Tibial nerve (tissue), 4 donors: ENCODE measurements at regions not wholly inside any gene's neighbourhood (a gene's known extent, or its start where the extent isn't known, plus 50 kb on each side); places are given as distances from the start of the nearest gene placed in this dataset.

ENCODE experiments used
- EP300 ChIP-seq, 2 donors: sonication (generic); formaldehyde crosslinking; IDR thresholded peaks; one replicate each; pipeline ENCODE4 v1.6.1; 2017; ENCODE audit warnings: antibody characterized with exemption in 2 of 2, mild to moderate bottlenecking in 1 of 2
- POLR2A ChIP-seq, 2 donors: fragments of 450-650 bp; IDR thresholded peaks; one replicate each; pipeline ENCODE4 v1.6.1; 2017; ENCODE audit warnings: antibody characterized with exemption in 2 of 2, mild to moderate bottlenecking in 2 of 2, moderate library complexity in 2 of 2
- TF ChIP-seq, protein P1 (sequence below), 5 experiments: fragments of 200-600 bp in 3 of 5; fragments of 450-650 bp in 2 of 5; sonication (generic) in 3 of 5; IDR thresholded peaks; one replicate each; pipeline ENCODE4 v1.5.1; 2016 to 2019; ENCODE audit warnings: antibody characterized with exemption in 5 of 5, mild to moderate bottlenecking in 3 of 5, moderate library complexity in 2 of 5

DNA sequence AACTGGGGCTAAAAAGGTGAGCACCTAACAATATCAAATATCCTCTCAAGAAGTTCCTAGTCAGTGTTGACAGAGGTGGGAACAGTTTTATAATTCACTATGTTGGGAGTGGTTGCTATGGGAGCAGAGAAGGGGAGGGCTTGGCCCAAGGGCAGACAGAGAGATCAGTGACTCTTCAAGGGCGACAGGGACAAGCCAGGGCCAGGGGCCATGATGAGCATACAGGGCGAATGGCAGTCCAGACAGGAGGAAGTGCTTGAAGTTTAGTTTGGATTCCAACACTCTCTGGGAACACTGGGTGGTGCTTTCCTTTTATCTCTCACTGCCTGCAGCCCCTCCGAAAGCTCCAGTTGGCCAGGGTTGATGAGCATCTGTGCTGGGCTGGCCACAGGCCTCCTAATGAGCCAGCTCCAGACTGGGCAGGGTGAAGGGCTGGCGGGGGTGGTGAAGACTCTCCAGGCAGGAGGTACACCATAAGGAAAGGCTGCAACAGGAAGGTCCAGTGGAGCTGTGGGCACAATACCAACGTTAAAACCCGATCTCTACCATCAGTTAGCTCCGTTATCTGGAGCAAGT lies 111.3 kb downstream of the TMEM174 start:
- TF ChIP-seq, protein P1, sequence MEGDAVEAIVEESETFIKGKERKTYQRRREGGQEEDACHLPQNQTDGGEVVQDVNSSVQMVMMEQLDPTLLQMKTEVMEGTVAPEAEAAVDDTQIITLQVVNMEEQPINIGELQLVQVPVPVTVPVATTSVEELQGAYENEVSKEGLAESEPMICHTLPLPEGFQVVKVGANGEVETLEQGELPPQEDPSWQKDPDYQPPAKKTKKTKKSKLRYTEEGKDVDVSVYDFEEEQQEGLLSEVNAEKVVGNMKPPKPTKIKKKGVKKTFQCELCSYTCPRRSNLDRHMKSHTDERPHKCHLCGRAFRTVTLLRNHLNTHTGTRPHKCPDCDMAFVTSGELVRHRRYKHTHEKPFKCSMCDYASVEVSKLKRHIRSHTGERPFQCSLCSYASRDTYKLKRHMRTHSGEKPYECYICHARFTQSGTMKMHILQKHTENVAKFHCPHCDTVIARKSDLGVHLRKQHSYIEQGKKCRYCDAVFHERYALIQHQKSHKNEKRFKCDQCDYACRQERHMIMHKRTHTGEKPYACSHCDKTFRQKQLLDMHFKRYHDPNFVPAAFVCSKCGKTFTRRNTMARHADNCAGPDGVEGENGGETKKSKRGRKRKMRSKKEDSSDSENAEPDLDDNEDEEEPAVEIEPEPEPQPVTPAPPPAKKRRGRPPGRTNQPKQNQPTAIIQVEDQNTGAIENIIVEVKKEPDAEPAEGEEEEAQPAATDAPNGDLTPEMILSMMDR (IDR thresholded peaks at IDR 0.05): no peak
- no peak for TF ChIP-seq POLR2A (IDR thresholded peaks at IDR 0.05)
- TF ChIP-seq EP300 (IDR thresholded peaks at IDR 0.05): no peak
